ENCODE measurements at regions not wholly inside any gene's neighbourhood (a gene's known extent, or its start where the extent isn't known, plus 50 kb on each side); places are given as distances from the start of the nearest gene placed in this dataset.

DNA sequence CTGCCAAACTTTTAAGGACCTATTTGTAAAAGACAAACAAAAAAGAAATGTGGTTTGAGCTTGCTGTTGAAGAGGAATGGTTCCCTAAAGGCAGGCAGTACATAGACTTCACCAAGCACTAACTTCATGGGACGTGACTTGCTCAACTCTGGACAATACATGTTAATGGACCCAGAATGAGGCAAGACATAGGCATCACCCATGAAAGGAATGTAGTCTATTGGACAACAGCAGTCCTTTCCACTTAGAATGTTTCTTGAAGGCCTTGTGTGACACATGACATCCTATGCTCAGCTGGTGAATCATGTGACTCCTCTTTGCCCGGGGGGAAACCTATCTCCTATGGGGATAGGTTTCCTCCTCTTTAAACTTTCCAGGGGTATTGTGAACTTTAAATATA is 246.4 kb upstream of the BLID start:
- no peak for FAIRE-seq
- H3K9me3 ChIP-seq: 0 out of 3 replicates have a peak, but pooled peaks cover 3% of the 10 kb centered on the region
- no peak overlapping the region for H3K4me3 ChIP-seq
- H3K4me1 ChIP-seq: 0 out of 3 replicates have a peak, but pooled peaks cover 5% of the 10 kb centered on the region
- ATAC-seq: no peak
- TF ChIP-seq, protein P1, sequence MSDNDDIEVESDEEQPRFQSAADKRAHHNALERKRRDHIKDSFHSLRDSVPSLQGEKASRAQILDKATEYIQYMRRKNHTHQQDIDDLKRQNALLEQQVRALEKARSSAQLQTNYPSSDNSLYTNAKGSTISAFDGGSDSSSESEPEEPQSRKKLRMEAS (IDR thresholded peaks at IDR 0.05): no peak
- TF ChIP-seq, protein P2, sequence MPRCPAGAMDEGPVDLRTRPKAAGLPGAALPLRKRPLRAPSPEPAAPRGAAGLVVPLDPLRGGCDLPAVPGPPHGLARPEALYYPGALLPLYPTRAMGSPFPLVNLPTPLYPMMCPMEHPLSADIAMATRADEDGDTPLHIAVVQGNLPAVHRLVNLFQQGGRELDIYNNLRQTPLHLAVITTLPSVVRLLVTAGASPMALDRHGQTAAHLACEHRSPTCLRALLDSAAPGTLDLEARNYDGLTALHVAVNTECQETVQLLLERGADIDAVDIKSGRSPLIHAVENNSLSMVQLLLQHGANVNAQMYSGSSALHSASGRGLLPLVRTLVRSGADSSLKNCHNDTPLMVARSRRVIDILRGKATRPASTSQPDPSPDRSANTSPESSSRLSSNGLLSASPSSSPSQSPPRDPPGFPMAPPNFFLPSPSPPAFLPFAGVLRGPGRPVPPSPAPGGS (IDR thresholded peaks at IDR 0.05): no peak
- TF ChIP-seq, protein P3, sequence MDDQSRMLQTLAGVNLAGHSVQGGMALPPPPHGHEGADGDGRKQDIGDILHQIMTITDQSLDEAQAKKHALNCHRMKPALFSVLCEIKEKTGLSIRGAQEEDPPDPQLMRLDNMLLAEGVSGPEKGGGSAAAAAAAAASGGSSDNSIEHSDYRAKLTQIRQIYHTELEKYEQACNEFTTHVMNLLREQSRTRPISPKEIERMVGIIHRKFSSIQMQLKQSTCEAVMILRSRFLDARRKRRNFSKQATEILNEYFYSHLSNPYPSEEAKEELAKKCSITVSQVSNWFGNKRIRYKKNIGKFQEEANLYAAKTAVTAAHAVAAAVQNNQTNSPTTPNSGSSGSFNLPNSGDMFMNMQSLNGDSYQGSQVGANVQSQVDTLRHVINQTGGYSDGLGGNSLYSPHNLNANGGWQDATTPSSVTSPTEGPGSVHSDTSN (IDR thresholded peaks at IDR 0.05): no peak
- TF ChIP-seq, protein P4, sequence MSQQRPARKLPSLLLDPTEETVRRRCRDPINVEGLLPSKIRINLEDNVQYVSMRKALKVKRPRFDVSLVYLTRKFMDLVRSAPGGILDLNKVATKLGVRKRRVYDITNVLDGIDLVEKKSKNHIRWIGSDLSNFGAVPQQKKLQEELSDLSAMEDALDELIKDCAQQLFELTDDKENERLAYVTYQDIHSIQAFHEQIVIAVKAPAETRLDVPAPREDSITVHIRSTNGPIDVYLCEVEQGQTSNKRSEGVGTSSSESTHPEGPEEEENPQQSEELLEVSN (IDR thresholded peaks at IDR 0.05; ENCODE audit: borderline replicate concordance, low read depth): no peak
- TF ChIP-seq HOXB5 (CRISPR knock-in tag; IDR thresholded peaks at IDR 0.05) (no peak), EP300 (IDR thresholded peaks at IDR 0.05) (no peak), HDAC2 (IDR thresholded peaks at IDR 0.05) (no peak)
- no peak overlapping the region for H3K4me2 ChIP-seq
- 35% methylated on average over 2 of the region's 2 CpGs for WGBS (ENCODE audit: missing lambda C conversion rate)
- ChIA-PET POLR2A (no interaction called here), CTCF (interaction anchor here (0.6 to 0.7 kb wide), 3 partner anchors 36 to 1490 kb away, joined by 3 read pairs; no protein-coding TSS in a partner anchor)
- H3K27ac ChIP-seq: no peak overlapping the region
- DNase-seq (ENCODE audit: low read depth in 1 of 2, low spot score in 1 of 2): no peak

DNA sequence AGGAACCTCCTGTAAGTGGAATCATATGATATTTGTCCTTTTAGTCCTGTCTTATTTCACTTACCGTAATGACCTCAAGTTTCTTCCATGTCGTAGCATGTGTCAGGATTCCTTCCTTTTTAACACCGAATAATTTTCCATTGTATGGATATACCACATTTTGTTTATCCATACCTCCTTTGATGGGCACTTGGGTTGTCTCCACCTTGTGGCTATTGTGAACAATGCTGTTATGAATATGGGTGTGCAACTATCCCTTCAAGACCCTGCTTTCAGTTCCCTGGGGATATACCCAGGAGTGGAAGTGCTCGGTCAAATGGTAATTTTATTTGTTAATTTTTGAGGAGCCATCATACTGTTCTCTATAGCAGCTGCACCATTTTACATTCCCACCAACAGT is 244.9 kb upstream of the BLID start:
- TF ChIP-seq HOXB13 (CRISPR knock-in tag; IDR thresholded peaks at IDR 0.05; ENCODE audit: low read depth) (no peak), NR3C1 (IDR thresholded peaks at IDR 0.05) (no peak), ZNF302 (CRISPR knock-in tag; IDR thresholded peaks at IDR 0.05) (no peak), JUNB (IDR thresholded peaks at IDR 0.05) (no peak), HEYL (CRISPR knock-in tag; IDR thresholded peaks at IDR 0.05) (no peak), POLR2A (IDR thresholded peaks at IDR 0.05; ENCODE audit: low read length) (no peak), FOSB (CRISPR knock-in tag; IDR thresholded peaks at IDR 0.05) (no peak), POLR2AphosphoS2 (conservative IDR thresholded peaks at IDR 0.05; ENCODE audit: low read length) (no peak), KDM1A (IDR thresholded peaks at IDR 0.05; ENCODE audit: low read depth) (no peak), RAD21 (conservative IDR thresholded peaks at IDR 0.05 in 1 of 2, IDR thresholded peaks at IDR 0.05 in 1 of 2) (no peak), KDM5A (IDR thresholded peaks at IDR 0.05) (no peak), MYC (IDR thresholded peaks at IDR 0.05; ENCODE audit: borderline replicate concordance, low read length) (no peak)
- TF ChIP-seq, protein P2 (IDR thresholded peaks at IDR 0.05): no peak
- no peaks in the 10 kb centered on the region for H3K4me1 ChIP-seq
- WGBS (ENCODE audit: missing lambda C conversion rate): 70% methylated on average over 4 of the region's 4 CpGs
- 0 out of 3 replicates have a peak, but pooled peaks cover 3% of the 10 kb centered on the region for H3K9me3 ChIP-seq
- ChIA-PET CTCF (no interaction called here), POLR2A (no interaction called here)
- no peak for FAIRE-seq
- no peak overlapping the region for H3K27ac ChIP-seq
- H3K4me3 ChIP-seq: no peak overlapping the region
- no peak for DNase-seq (ENCODE audit: low read depth in 1 of 2, low spot score in 1 of 2)
- H3K4me2 ChIP-seq: no peak overlapping the region
- no peak for ATAC-seq

DNA sequence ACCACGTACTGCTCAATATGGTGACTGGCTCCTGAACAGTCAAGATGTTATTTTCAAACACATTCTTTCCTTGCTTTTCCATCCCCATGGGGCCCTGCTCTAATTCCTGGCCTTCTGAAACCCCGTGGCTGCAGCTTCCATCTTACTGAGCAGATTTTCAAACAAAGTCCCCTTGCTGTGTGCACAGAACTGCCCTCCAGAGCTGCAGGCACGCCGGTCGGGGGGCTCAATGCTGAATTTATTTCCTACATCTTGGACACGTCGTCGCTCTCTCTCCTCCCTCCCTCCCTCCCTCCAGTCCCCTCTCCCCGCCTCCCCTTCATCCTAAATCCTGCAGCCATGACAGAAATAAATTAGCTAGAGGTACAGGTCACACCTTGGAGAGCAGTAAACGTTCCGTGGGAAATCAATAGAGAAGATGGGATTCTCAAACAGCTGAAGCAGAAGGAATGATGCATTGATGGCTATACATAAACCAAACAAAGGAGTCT is 243.1 kb upstream of the BLID start:
- Histone ChIP-seq H3K4me2 (no peak overlapping the region), H3K27ac (no peak overlapping the region), H3K9me3 (0 out of 3 replicates have a peak, but pooled peaks cover 3% of the 10 kb centered on the region), H3K4me1 (no peaks in the 10 kb centered on the region), H3K4me3 (no peak overlapping the region)
- POLR2A ChIA-PET: no interaction called here
- 61% methylated on average over 10 of the region's 11 CpGs for WGBS (ENCODE audit: missing lambda C conversion rate)
- CTCF ChIA-PET: no interaction called here
- no peak for FAIRE-seq
- no peak for ATAC-seq
- no peak for DNase-seq (ENCODE audit: low read depth in 1 of 2, low spot score in 1 of 2)
- TF ChIP-seq JUN (IDR thresholded peaks at IDR 0.05): no peak
- no peak for TF ChIP-seq KDM5A (IDR thresholded peaks at IDR 0.05)
- no peak for TF ChIP-seq ZFP36 (IDR thresholded peaks at IDR 0.05; ENCODE audit: borderline replicate concordance, partially characterized antibody)
- TF ChIP-seq RFX5 (IDR thresholded peaks at IDR 0.05): no peak
- TF ChIP-seq TFCP2L1 (CRISPR knock-in tag; IDR thresholded peaks at IDR 0.05): no peak
- TF ChIP-seq, protein P3 (IDR thresholded peaks at IDR 0.05): no peak
- TF ChIP-seq BHLHE40 (IDR thresholded peaks at IDR 0.05; ENCODE audit: low read depth, low read length): no peak
- no peak for TF ChIP-seq ZC3H11A (IDR thresholded peaks at IDR 0.05)
- TF ChIP-seq ZSCAN20 (CRISPR knock-in tag; IDR thresholded peaks at IDR 0.05): no peak
- no peak for TF ChIP-seq EHF (CRISPR knock-in tag; IDR thresholded peaks at IDR 0.05)
- no peak for TF ChIP-seq HOXB13 (CRISPR knock-in tag; IDR thresholded peaks at IDR 0.05; ENCODE audit: low read depth)
- no peak for TF ChIP-seq FOSB (CRISPR knock-in tag; IDR thresholded peaks at IDR 0.05)
- TF ChIP-seq, protein P4 (IDR thresholded peaks at IDR 0.05; ENCODE audit: borderline replicate concordance, low read depth): no peak

All from A549 (cell line).